GM21515 (cell line): ENCODE measurements at regions not wholly inside any gene's neighbourhood (a gene's known extent, or its start where the extent isn't known, plus 50 kb on each side); places are given as distances from the start of the nearest gene placed in this dataset.

Experiments
- ATAC-seq: cut with Tn5 transposase; IDR thresholded peaks from one replicate; pipeline ENCODE4 v1.9.1; 2021; ENCODE audit not compliant: unreplicated experiment

DNA sequence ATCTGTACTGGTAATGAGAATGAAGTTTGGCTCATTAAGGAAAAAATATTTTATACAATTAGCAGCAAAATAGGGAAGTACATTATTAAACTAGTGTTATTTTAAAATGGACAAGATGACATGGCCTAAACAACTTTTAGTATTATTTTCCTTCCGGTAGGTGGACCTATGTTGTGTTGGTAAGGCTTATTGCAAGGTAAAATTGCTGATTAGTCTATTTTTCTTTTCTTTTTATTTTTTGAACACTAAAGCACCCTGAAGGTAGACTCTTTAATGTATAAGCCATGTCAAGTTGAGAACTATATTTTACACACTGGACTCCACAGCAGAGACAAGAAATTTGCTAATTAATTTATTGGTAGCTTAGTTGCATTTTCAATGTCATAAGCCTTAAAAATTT lies 239.5 kb upstream of the POT1 start:
- no peak for ATAC-seq

DNA sequence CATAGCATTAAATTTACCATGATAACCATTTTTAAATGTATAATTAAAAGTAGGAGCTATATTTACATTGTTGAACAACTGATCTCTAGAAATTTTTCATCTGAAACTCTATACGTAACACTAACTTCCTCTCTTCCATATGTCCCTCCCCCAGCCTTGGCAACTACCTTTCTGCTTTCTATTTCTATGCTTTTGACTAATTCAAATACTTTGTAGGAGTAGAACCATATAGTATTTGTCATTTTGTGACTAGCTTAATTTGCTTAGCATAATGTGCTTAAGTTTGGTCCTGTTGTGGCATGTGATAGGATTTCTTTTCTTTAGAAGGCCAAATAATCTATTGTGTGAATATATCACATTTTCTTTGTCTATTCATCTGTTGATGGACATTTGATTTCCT lies 225.3 kb upstream of the POT1 start:
- ATAC-seq, result no peak

DNA sequence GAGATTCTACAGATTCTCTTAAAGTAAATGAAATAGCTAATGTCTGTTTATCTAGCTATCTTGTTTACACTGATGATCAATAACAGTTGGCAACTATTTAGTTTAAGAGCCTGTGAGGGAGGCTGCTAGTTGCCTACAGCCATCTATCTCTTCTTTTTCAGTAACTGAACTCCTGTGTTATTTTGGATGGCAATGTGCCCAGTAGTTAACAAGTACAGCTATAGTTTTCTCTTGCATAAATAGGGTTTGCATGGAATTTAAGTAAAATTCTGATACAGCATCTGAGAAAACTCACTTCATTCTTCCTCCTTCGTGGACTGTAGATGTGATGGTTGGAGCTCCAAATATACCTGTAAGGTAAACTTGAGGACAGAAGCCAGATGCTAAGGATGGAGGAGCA lies 219.5 kb upstream of the POT1 start:
- ATAC-seq, result no peak

DNA sequence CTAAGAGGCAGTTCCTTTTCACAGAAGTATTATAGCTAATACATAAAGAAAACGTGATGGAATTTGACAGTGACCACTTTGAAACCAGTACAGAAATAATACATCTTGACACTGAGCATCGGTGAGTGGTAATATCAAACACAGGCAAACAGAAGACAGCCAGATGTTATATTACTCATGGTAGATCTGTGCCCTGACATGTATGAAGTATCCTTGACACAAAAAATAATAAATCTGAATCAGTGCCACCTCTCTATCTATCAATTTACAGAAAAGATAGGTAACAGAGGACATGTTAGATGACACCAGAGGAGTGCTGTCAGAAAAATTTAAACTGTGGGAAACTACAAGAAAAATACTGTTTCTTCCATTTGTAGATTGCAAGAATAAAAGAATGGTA lies 217.4 kb upstream of the POT1 start:
- ATAC-seq, result no peak

DNA sequence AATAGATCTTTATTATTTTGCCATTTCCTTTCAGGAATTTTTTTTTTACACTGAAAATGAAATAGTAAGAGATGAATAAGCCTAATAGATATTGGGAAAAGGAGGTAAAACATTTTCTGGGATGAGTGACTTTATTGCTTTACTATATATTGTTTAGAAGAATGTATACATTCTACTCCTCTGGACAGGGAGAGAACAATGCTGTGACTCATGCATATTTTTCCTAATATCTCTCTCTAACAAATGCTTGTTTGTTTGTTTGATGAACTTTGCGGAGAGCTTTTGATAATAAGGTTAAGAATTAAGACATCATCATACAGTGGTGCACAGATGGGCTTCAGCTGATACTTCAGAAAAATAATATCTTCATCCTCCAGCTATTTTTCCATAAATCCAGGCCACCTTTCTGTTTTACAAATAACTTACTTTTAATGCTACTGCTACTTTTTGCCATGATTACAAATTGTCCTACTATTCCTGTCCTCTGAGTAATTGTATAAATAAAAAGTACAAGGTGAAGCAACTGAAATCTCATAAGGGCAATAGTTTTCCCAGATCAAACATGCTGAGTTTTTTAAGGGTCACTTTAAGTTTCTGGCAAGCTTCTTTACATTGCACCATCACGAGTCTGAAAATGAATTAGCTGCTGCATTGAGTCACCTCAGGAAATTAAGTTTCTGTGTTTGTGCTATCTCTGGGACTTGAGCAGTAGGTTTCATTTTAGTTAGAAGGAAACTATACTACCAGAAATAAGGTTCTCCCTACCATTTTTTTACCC lies 207.3 kb upstream of the POT1 start:
- ATAC-seq, result no peak

DNA sequence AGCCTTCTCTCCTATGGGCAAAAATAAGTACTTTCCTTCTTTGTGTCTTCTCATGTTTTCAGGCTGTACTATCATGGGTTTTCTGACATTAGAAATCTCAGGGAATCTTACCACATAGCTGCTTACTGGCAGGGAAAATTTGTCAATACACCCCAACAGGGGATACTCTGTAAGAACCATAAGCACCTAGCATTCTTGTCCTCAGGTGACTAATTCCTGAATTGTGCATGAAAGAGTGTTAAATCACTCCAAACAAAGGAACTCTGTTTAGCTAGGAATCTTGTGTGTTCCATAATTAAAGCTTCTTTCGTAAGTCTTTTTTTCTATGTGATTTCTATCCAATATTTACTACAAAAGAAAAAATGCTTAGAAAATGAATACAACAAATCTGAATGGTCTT lies 206.7 kb upstream of the POT1 start:
- ATAC-seq, result no peak

DNA sequence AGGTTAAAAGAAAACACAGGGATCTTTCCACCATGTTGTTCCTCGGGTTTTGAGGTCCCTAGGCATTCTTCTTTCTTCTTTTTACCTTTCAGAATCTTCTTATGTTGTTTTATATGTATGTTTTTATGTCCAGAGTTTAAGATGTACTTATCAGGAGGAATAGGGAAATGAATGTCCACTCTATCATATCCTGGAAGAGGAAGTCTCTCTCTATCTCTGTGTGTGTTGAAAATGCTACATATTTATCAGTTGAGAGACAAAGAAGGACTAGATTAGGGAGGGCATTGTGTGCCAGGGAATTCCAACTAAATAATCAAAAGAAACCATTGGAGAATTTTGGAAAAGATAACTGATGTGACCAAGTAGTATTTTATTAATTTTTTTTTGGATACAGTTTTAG lies 200.5 kb upstream of the POT1 start:
- ATAC-seq, result no peak

DNA sequence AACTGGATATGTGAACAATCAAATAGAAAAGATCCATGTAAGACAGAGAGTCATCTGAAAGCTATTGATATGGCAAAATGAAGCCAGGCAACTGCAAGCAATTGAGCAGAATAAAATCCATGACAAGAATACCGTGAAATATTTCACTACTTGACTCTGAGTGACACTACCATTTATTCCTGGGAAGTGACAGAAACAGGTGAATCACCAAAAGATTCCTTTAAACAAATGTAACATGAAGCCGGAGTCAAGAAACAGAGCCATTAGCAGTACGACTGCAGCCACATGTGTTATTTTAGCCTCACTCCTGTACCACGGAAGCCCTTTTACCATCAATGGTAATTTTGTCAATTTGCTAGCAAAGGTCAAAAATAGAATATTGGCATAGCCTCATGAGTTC lies 197.7 kb upstream of the POT1 start:
- no peak for ATAC-seq

DNA sequence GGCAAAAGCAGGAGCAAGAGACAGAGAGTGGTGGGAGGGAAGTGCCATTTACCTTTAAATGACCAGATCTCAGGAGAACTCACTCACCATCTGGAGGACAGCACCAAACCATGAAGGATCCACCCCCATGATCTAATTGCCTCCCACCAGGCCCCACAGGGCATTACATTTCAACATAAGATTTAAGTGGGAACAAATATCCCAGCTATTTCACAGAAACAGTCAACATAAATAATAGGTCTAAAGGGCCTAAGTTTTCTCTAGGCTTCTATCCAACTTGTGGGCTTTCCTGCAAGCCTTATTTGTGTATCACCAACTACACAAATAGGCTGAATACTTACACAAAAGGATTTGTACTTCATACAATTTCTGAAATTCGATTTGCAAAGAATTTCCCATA lies 196.8 kb upstream of the POT1 start:
- no peak for ATAC-seq

DNA sequence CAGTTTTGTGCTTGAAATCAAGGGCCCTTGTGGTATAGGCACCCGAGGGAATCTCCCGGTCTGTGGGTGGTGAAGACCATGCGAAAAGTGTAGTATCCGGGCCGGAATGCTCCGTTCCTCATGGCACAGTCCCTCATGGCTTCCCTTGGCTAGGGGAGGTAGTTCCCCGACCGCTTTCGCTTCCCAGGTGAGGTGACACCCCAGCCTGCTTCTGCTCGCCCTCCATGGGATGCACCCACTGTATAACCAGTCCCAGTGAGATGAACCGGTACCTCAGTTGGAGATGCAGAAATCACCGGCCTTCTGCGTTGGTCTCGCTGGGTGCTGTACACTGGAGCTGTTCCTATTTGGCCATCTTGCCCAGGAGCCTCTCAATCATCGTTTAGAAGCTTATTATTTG lies 195.7 kb upstream of the POT1 start:
- no peak for ATAC-seq

DNA sequence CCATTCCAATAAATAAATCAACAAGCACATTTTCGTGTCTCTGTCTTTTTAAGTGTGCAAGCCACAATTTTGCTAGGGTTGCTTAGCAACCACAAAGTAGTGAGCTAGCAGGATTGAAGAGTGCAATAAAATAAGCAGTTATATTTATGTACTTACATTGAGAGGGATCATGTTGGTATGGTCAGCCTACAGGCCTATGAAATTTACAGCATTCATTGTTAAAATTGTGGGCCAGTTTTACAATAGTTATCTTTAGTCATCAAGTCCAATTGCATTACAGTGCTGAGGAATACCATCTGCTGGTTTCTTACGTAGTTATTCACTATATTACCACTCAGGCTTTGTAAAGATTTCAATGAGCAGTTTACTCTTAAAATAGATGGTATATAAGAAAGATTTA lies 192.5 kb upstream of the POT1 start:
- no peak for ATAC-seq

DNA sequence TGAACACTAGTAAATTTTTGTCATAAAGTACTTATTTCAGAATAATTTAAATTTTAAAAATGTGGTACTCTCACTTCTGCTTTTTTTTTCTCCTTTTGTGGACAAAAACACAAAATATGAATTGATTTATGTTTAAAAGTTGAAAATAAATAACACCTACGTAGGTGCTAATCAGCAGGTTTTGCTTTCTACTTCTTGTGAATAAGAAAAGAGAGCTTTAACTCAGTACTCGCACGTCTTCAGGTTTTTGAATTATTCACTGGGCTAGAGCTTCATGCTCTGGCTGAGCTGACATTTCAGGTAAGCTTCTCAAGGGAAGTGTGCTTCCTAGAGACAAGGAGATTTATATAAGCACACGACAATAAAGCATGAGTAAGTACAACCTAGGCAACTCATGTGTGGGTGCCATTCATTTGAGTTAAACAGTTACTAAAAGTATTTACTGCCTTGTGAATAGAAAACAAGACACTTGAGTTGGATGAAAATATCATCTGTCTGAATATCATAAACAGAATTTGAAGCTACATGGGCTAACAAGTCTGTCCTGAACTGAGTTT lies 190.0 kb upstream of the POT1 start:
- no peak for ATAC-seq

DNA sequence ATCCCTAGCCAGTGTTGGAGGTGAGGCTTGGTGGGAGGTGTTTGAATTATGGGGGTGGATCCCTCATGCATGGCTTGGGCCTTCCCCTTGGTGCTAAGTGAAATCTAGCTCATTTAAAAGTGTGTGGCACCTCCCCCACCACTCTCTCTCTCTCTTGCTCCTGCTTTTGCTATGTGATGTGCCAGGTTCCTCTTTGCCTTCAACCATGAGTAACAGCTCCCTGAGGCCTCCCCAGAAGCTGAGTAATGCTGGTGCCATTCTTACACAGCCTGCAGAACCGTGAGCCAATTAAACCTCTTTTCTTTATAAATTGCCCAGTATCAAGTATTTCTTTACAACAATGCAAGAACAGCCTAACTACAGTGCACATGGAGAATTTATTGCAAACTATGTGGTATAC lies 188.8 kb upstream of the POT1 start:
- no peak for ATAC-seq

DNA sequence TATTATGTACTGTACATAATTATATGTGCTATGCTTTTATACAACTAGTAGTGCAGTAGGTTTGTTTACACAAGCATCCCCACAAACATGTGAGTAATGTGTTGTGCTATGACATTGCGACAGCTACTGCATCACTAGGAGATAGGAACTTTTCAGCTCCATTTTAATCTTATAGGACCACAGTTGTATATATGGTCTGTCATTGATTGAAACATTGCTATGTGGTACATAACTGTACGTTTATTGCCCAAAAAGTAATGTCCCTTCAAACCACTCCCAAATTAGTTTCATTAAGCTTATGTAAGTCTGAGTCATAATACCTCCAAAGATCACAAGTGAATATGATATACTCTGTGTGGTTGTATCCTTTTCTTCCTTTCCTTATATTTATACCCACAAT lies 183.2 kb upstream of the POT1 start:
- no peak for ATAC-seq

DNA sequence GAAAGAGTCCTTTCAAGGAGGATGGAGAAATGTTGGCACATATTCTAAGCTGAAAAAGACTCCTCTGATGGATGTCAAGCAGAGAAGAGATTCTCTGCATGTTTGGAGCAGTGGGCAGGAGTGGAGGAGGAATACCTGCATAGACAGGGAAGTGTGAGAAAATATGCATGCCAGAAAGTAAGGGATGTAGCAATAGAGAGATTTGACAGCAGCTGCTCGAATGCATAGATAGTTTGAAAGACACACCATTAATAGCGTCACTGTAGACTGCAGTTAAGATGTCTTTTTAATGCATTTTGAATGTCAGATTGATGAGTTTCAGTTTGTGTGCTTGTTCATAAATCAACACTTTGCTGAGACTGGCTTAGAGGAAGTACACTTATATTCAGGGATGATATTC lies 169.9 kb upstream of the POT1 start:
- no peak for ATAC-seq

DNA sequence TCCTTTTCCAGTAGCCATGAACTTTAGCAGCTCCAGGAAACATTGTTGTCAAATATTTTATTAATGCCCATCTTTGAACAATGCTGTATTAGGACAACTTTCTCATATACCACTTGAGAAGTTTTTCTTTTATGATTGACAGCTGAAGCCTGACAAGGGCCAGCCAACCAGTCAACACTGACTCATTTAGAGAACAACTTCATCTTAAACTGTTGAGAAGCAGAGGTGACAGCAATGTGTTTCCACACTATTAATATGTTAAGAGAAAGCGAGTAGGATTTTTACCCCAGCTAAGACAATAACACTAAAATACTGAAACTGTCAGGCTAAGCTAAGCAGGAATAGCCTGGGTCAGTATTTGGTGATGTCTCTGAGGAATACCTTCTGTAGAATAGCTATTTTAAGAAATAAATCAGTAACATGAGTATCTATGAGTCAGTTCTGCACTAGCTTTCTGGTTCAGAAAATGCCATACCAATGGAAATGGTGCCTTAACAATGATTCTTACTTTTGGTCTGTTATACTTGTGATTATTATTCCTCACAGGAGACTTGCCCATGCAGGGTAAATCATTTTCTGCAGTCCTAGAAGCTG lies 168.8 kb upstream of the POT1 start:
- ATAC-seq, result peak; percentile 70

DNA sequence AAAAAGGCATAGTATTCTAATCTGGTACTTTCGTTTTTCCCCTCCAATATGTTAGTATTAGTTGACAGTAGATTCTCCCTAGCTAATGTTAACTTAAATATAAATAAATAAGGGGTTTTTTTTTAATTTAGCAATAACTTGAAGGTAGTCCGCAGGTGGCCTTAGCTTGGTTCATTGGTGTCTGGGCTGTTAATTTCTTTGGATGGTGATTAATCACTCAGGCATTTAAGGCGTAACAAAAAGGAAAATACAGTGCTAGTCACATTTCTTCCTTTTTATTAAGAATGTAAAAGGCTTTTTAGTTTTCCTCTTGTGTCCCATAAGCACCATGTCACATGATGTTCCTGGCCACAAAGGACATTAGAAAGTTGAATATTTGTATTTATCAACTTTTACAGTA lies 161.0 kb upstream of the POT1 start:
- ATAC-seq, result no peak

DNA sequence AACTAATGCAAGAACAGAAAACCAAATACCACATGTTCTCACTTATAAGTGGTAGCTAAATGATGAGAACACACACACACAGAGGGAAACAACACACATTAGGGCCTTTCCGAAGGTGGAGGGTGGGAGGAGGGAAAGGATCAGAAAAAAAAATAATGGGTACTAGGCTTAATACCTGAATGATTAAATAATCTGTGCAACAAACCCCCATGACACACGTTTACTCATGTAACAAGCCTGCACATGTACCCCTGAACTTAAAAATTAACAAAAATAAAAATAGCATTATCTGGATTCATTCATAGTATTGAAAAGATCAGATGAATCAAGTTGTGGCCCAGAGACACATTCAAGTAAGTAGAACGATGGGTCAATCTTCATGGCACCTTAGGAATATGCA lies 159.5 kb upstream of the POT1 start:
- ATAC-seq, result no peak

DNA sequence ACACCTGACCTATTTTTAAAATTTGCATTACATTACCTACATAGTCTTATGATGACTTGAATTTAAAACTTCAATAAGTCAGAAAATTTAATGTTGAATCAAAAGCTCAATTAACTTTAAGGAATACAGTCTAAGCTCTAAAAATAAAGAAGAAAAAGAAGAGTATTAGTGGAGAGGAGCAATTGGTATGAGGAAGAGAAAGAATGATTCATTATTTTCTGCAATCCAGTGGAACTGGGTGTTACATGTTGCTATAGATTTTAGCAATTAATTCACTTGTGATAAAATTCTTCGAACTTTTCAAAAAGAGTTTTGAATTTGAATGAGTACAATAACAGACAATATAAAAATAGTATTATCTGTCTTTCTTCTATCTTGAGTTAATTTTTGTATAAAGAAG lies 158.9 kb upstream of the POT1 start:
- ATAC-seq, result no peak

DNA sequence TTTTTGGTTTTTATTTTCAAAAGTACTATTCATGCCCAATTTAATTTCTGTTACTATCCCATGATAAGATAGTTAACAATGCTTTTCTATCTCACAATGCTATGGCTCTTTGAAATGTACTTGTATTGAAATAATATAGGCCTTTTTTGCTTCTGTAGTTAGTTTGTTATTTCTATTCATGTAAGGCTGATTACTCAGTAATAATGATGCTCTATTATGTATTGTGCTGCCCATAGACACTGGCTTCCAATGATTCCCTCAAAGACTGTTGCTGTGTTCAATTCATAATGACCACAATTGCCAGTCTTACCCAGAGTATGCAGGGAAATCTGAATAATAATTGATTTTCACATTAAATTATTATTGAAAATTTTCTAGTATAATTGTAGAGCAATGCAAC lies 155.5 kb upstream of the POT1 start:
- ATAC-seq, result no peak

DNA sequence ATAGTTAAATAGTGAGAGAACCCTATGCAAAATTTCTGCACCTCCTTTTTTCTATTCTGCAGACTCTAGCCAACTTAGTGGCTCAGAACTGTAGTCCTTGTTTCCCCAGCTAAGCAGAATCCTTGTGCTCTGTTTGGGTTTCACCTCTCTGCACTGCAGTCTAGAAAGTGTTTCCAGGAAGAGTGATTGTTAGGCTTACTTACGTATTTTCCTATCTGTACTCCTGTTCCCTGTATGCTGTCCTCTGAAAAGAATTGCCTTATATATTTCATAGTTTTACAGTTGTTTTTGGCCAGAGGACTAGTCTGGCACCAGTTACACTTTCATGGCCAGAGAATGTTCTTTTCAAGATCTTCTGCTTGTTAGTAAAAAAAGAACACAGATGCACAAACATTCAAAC lies 154.6 kb upstream of the POT1 start:
- ATAC-seq, result no peak

DNA sequence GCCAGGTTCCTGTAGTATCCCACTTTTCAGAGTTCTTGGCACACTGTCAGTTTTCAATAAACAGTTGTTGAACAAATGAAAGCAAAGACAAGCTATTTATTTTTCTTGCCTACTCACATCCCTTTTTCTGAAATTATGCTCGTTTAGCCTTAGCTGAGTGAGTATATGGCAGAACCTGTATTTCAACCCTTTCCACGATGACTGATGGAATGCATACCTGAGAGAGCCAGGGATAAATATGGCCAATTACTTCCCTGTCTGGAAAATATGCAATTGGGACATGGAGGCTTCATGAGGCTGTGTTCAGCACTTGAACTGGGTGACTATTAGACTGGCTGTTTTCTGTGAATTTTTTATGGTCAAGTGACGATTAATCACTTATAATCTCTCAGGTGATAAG lies 144.5 kb upstream of the POT1 start:
- no peak for ATAC-seq

DNA sequence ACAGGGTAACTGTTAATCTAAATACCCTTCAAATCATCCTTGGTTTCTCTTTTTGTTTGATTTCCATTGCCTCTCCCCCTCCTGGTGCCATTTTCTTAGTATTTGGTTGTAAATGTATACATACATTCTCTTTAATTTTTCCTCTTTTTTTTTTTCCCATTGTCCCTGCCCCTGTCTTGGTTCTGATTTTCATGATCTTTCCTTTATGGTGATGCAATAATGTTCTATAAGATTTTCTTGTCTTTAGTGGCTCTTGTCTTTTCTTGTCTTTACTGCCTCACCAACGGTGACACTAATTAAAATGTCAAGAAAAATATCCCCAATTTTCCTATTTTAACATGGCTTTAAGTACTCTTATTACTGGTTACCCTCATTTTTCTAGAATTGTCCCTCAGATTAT lies 135.9 kb upstream of the POT1 start:
- no peak for ATAC-seq
